MCF 10A (cell line): ENCODE measurements at regions not wholly inside any gene's neighbourhood (a gene's known extent, or its start where the extent isn't known, plus 50 kb on each side); places are given as distances from the start of the nearest gene placed in this dataset.

Source experiments
- BruUV-seq: library from RNA; stranded (reverse); fragments of 400-500 nt; replicated peaks from 2 replicates; lab custom pipeline; 2021; lab: Mats Ljungman, UMichigan
- CTCF ChIA-PET: fragments of 300-600 bp; sonication (Branson Sonifier 250); formaldehyde crosslinking; extraction: SDS; loops from one replicate; lab custom pipeline; 2021; ENCODE audit warnings: antibody characterized with exemption, inconsistent platforms; lab: Yijun Ruan, JAX
- POLR2A ChIA-PET: fragments of 300-600, 350-650 bp; sonication (Branson Sonifier 250); formaldehyde crosslinking; extraction: SDS; loops from one replicate; lab custom pipeline; 2020; ENCODE audit warnings: antibody characterized with exemption, inconsistent platforms; lab: Yijun Ruan, JAX
- DNase-seq: peaks from one replicate; pipeline ENCODE4 v3.0.0-alpha.2; 2018; ENCODE audit not compliant: unreplicated experiment
- H3K27ac Mint-ChIP-seq: one replicate; pipeline ENCODE4 v1.8.0; 2022; ENCODE audit warnings: mild to moderate bottlenecking, low read depth, mixed read lengths; ENCODE audit not compliant: unreplicated experiment
- H3K27me3 Mint-ChIP-seq: one replicate; pipeline ENCODE4 v1.8.0; 2022; ENCODE audit warnings: mixed read lengths; ENCODE audit not compliant: insufficient read depth, unreplicated experiment
- H3K36me3 Mint-ChIP-seq: one replicate; pipeline ENCODE4 v1.8.0; 2022; ENCODE audit warnings: mild to moderate bottlenecking, moderate library complexity, mixed read lengths; ENCODE audit not compliant: insufficient read depth, unreplicated experiment
- H3K4me1 Mint-ChIP-seq: one replicate; pipeline ENCODE4 v1.8.0; 2022; ENCODE audit warnings: mixed read lengths; ENCODE audit not compliant: insufficient read depth, unreplicated experiment
- H3K4me3 Mint-ChIP-seq: one replicate; pipeline ENCODE4 v1.8.0; 2022; ENCODE audit warnings: mild to moderate bottlenecking, moderate library complexity, mixed read lengths; ENCODE audit not compliant: unreplicated experiment
- H3K9me3 Mint-ChIP-seq: one replicate; pipeline ENCODE4 v1.8.0; 2022; ENCODE audit warnings: mixed read lengths; ENCODE audit not compliant: unreplicated experiment
- intact Hi-C: fragments of 100-400 bp; cut with micrococcal nuclease; formaldehyde crosslinking; loops from 2 replicates; pipeline ENCODE4 v1.14.1; 2022
- TF ChIP-seq, protein P1 (sequence below): fragments of 200-600 bp; IDR thresholded peaks from one replicate; pipeline ENCODE4 v1.8.0; 2022; ENCODE audit warnings: antibody characterized with exemption, mild to moderate bottlenecking; ENCODE audit not compliant: unreplicated experiment

DNA sequence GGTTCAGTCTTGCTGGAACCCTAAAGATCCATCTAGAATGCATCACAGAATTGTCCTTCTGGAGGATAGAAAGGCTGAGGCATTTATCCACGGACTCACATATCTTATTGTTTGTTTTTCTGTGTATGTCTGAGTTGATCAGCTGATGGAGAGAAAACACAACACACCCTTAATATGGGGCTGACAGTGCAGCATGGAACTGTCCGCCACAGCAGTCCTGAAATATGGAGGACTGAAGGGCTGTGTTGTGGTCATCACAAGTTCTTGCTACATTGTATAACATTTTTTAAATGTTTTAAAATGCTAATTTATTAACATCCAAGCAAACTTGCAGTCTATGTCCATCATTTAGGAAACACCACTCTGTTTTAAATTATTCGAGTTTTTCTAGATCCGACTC lies 448.9 kb upstream of the ERCC4 start:
- Mint-ChIP-seq H3K27me3 (no peaks in the 10 kb centered on the region), H3K9me3 (peaks cover 7% of the 10 kb centered on the region), H3K4me3 (no peak overlapping the region), H3K4me1 (no peaks in the 10 kb centered on the region), H3K36me3 (no peaks in the 10 kb centered on the region), H3K27ac (no peak overlapping the region)
- TF ChIP-seq, protein P1, sequence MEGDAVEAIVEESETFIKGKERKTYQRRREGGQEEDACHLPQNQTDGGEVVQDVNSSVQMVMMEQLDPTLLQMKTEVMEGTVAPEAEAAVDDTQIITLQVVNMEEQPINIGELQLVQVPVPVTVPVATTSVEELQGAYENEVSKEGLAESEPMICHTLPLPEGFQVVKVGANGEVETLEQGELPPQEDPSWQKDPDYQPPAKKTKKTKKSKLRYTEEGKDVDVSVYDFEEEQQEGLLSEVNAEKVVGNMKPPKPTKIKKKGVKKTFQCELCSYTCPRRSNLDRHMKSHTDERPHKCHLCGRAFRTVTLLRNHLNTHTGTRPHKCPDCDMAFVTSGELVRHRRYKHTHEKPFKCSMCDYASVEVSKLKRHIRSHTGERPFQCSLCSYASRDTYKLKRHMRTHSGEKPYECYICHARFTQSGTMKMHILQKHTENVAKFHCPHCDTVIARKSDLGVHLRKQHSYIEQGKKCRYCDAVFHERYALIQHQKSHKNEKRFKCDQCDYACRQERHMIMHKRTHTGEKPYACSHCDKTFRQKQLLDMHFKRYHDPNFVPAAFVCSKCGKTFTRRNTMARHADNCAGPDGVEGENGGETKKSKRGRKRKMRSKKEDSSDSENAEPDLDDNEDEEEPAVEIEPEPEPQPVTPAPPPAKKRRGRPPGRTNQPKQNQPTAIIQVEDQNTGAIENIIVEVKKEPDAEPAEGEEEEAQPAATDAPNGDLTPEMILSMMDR = no peak
- ChIA-PET POLR2A (no interaction called here), CTCF (interaction anchor here (0.7 kb wide), 1 partner anchor 1376 kb away, joined by 4 read pairs; no protein-coding TSS in a partner anchor)
- intact Hi-C loops = no loop called here
- peak; percentile 16 for DNase-seq
- no TSS peak for BruUV-seq

- intact Hi-C loops = no loop called here
- peaks cover 22% of the 10 kb centered on the region for H3K9me3 Mint-ChIP-seq
- peaks cover 6% of the 10 kb centered on the region for H3K36me3 Mint-ChIP-seq
- H3K4me1 Mint-ChIP-seq = no peaks in the 10 kb centered on the region
- DNase-seq = no peak
- CTCF ChIA-PET = no interaction called here
- no peak overlapping the region for H3K27ac Mint-ChIP-seq
- no peaks in the 10 kb centered on the region for H3K27me3 Mint-ChIP-seq
- no peak overlapping the region for H3K4me3 Mint-ChIP-seq
- BruUV-seq = no TSS peak
- POLR2A ChIA-PET = no interaction called here
- TF ChIP-seq, protein P1 = no peak
Measured at GRCh38 chr16:13478991-13479390, 441.0 kb upstream of the ERCC4 start.

- no TSS peak for BruUV-seq
- Mint-ChIP-seq H3K27me3 (no peaks in the 10 kb centered on the region), H3K27ac (no peak overlapping the region), H3K4me3 (no peak overlapping the region), H3K36me3 (peaks cover 6% of the 10 kb centered on the region), H3K4me1 (no peaks in the 10 kb centered on the region), H3K9me3 (peaks cover 20% of the 10 kb centered on the region)
- intact Hi-C loops = no loop called here
- no peak for DNase-seq
- ChIA-PET POLR2A (no interaction called here), CTCF (interaction anchor here (0.6 kb wide), 1 partner anchor 9 kb away, joined by 3 read pairs; no protein-coding TSS in a partner anchor)
- TF ChIP-seq, protein P1 = no peak
Measured at GRCh38 chr16:13479549-13479948, 440.4 kb upstream of the ERCC4 start.

DNA sequence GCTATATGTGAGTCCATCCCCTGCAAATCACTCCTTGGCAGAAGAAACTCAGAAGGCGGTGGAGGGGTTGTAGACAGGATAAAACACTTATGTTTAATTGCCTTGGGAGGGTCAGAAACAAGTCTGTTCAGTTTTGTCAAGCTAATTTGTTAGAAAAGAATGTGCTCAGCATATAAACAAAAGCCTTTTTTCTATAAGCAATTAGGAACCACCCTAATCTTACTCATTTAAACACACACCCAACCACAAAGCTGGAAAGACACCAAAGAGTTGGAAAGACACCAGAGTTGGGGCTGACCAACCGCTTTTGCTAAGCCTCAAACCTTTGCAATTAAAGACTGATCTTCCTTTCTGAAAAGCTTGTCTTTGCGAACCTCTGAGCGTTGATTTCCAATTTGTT lies 439.2 kb upstream of the ERCC4 start:
- Mint-ChIP-seq H3K27ac (no peak overlapping the region), H3K36me3 (peaks cover 6% of the 10 kb centered on the region), H3K4me3 (no peak overlapping the region), H3K27me3 (no peaks in the 10 kb centered on the region), H3K9me3 (peaks cover 20% of the 10 kb centered on the region), H3K4me1 (no peaks in the 10 kb centered on the region)
- ChIA-PET CTCF (interaction anchor here (0.6 to 0.8 kb wide), 2 partner anchors 13 to 29 kb away, joined by 3 read pairs; no protein-coding TSS in a partner anchor), POLR2A (no interaction called here)
- TF ChIP-seq, protein P1 = no peak
- DNase-seq = peak; percentile 26
- intact Hi-C loops = no loop called here
- no TSS peak for BruUV-seq
